Right cardiac atrium (tissue), 5 donors: ENCODE measurements at regions not wholly inside any gene's neighbourhood (a gene's known extent, or its start where the extent isn't known, plus 50 kb on each side); places are given as distances from the start of the nearest gene placed in this dataset.
"Not testable (repeated sequence)": the region's sequence is repeated elsewhere in the genome, so short reads cannot be mapped to it uniquely, and the experiment has no call there.

Experiments used
- ATAC-seq, 2 donors: fragments of 200-7000 bp; cut with Tn5 transposase; one replicate each; pipeline versions ENCODE4 v1.8.0 to v1.9.1; 2020; ENCODE audit warnings: moderate library complexity in 2 of 2, mild to moderate bottlenecking in 1 of 2
- DNase-seq, 3 donors: peaks; one replicate each; pipeline ENCODE4 v3.0.0-alpha.2; 2020
- H3K27ac ChIP-seq: one replicate; pipeline ENCODE4 v1.5.1; 2013; ENCODE audit warnings: mild to moderate bottlenecking, low read length, control low read depth, moderate library complexity
- H3K27me3 ChIP-seq: one replicate; pipeline ENCODE4 v1.6.1; 2013; ENCODE audit not compliant: control insufficient read depth, insufficient read depth
- H3K4me1 ChIP-seq: one replicate; pipeline ENCODE4 v1.6.1; 2013; ENCODE audit warnings: low read length; ENCODE audit not compliant: control insufficient read depth, insufficient read depth
- H3K4me3 ChIP-seq: one replicate; pipeline ENCODE4 v1.5.1; 2013; ENCODE audit warnings: low read length, control low read depth
- H3K9me3 ChIP-seq: one replicate; pipeline ENCODE4 v1.6.1; 2013; ENCODE audit warnings: low read length; ENCODE audit not compliant: control insufficient read depth
- WGBS: extraction: QIAGEN DNeasy Blood & Tissue Kit; methylation state at CpG from one replicate; pipeline ENCODE4 v1.1.7; 2013; 5-methylcytosine and 5-hydroxymethylcytosine counted together
- intact Hi-C, 4 donors: fragments of 100-400 bp; cut with DNase I; formaldehyde crosslinking; loops; one replicate each; pipeline versions ENCODE4 v1.11.0 to v1.14.0; 2022 to 2023
- donor health status: healthy with polysubstance abuse.
- donor health status: DM: no; HTN: yes; CAD: no.
- donor health status: DM: no; HTN: no; CAD: no.
- donor health status: DM: no; HTN: yes; CAD: no; lungs with severe emphysema.
- donor health status: DM: yes; HTN: yes; CAD: no.

DNA sequence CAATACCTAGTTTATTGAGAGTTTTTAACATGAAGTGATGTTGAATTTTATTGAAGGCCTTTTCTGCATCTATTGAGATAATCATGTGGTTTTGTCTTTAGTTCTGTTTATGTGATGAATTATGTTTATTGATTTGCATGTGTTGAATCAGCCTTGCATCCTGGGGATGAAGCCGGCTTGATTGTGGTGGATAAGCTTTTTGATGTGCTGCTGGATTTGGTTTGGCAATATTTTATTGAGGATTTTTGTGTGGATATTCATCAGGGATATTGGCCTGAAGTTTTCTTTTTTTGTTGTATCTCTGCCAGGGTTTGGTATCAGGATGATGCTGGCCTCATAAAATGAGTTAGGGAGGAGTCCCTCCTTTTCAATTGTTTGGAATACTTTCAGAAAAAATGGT lies 91.2 kb downstream of the ADAMTS15 start:
- H3K27ac ChIP-seq, H3K4me1 ChIP-seq, H3K27me3 ChIP-seq, intact Hi-C loops, H3K4me3 ChIP-seq, ATAC-seq, H3K9me3 ChIP-seq, DNase-seq: not testable (repeated sequence)
- WGBS, result 95% methylated on average over 1 of the region's 1 CpG

DNA sequence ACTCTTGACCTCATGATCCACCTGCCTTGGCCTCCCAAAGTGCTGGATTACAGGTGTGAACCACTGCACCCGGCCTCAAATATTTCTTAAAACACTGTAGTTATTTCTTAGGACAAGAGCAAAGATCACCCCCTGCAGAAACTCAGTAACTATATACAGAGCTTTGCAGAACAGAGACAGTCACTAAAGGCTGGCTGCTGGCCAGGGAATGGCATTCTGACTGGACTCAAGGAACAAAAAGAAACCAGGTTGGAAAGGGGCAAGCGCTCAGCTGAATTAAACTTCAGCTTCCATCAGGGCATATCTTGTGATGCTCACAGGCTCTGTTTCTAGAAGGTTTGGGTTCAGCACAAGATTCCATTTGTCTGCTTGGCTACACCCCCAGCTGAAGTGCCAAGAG lies 95.8 kb downstream of the ADAMTS15 start:
- Histone ChIP-seq H3K27me3 (no peaks in the 10 kb centered on the region), H3K4me1 (peaks cover 3% of the 10 kb centered on the region), H3K27ac (no peak overlapping the region), H3K9me3 (no peaks in the 10 kb centered on the region), H3K4me3 (no peak overlapping the region)
- 88% methylated on average over 2 of the region's 2 CpGs for WGBS
- DNase-seq (no peak), ATAC-seq (no peak)
- intact Hi-C loops, result no loop called here

GRCh38 chr11:130545449-130546072 lies 97.1 kb downstream of the ADAMTS15 start:
- Histone ChIP-seq H3K9me3 (no peaks in the 10 kb centered on the region), H3K4me3 (no peak overlapping the region), H3K27me3 (no peaks in the 10 kb centered on the region), H3K4me1 (peaks cover 3% of the 10 kb centered on the region), H3K27ac (no peak overlapping the region)
- DNase-seq (no peak), ATAC-seq (peak; percentile 35 to 48)
- intact Hi-C loops, result no loop called here
- WGBS, result 83% methylated on average over 4 of the region's 4 CpGs

- H3K4me3 ChIP-seq, result no peak overlapping the region
- H3K9me3 ChIP-seq, result no peaks in the 10 kb centered on the region
- ATAC-seq (no peak), DNase-seq (no peak)
- WGBS, result 94% methylated on average over 7 of the region's 7 CpGs
- H3K27ac ChIP-seq, result no peak overlapping the region
- intact Hi-C loops, result no loop called here
- H3K4me1 ChIP-seq, result peaks cover 5% of the 10 kb centered on the region
- no peaks in the 10 kb centered on the region for H3K27me3 ChIP-seq
These were observed 98.0 kb downstream of the ADAMTS15 start for GRCh38 chr11:130546438-130546837.

- Histone ChIP-seq H3K4me1 (peaks cover 5% of the 10 kb centered on the region), H3K9me3 (no peaks in the 10 kb centered on the region), H3K27me3 (no peaks in the 10 kb centered on the region), H3K27ac (no peak overlapping the region), H3K4me3 (no peak overlapping the region)
- 93% methylated on average over 33 of the region's 33 CpGs for WGBS
- no peak for DNase-seq
- peak; percentile 26 to 39 for ATAC-seq
- intact Hi-C loops, result no loop called here
These were observed 98.7 kb downstream of the ADAMTS15 start for GRCh38 chr11:130546901-130547694.

- no peak for ATAC-seq
- intact Hi-C loops, result no loop called here
- DNase-seq, result no peak
- H3K4me3 ChIP-seq, result no peak overlapping the region
- WGBS, result 95% methylated on average over 7 of the region's 7 CpGs
- H3K27me3 ChIP-seq, result no peaks in the 10 kb centered on the region
- peaks cover 5% of the 10 kb centered on the region for H3K4me1 ChIP-seq
- no peak overlapping the region for H3K27ac ChIP-seq
- H3K9me3 ChIP-seq, result no peaks in the 10 kb centered on the region
These were observed 99.5 kb downstream of the ADAMTS15 start for GRCh38 chr11:130547761-130548490.

DNA sequence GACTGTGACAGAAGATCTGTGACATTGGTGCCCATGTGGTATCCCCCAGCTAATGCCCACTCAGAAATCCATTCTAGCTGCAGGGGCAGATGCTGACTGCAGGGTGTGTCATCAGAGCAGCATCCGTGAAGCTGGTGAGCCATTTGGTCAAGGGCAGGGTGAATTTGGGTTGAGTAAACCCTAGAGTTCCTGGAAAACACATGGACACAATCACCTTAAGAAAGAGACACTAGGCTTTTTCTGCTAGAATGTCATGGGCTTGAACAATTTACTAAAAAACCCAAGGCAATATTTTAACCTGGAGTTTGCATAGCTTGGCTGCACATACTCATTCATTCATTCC lies 100.0 kb downstream of the ADAMTS15 start:
- Histone ChIP-seq H3K4me1 (peaks cover 5% of the 10 kb centered on the region), H3K4me3 (no peak overlapping the region), H3K9me3 (no peaks in the 10 kb centered on the region), H3K27me3 (no peaks in the 10 kb centered on the region), H3K27ac (no peak overlapping the region)
- DNase-seq (no peak), ATAC-seq (no peak)
- intact Hi-C loops, result no loop called here
- 85% methylated on average over 1 of the region's 1 CpG for WGBS

GRCh38 chr11:130549393-130549999 lies 101.1 kb downstream of the ADAMTS15 start:
- ATAC-seq (no peak), DNase-seq (no peak)
- Histone ChIP-seq H3K27ac (no peak overlapping the region), H3K9me3 (no peaks in the 10 kb centered on the region), H3K4me1 (peaks cover 3% of the 10 kb centered on the region), H3K4me3 (no peak overlapping the region), H3K27me3 (no peaks in the 10 kb centered on the region)
- WGBS, result 96% methylated on average over 4 of the region's 4 CpGs
- intact Hi-C loops, result no loop called here

DNA sequence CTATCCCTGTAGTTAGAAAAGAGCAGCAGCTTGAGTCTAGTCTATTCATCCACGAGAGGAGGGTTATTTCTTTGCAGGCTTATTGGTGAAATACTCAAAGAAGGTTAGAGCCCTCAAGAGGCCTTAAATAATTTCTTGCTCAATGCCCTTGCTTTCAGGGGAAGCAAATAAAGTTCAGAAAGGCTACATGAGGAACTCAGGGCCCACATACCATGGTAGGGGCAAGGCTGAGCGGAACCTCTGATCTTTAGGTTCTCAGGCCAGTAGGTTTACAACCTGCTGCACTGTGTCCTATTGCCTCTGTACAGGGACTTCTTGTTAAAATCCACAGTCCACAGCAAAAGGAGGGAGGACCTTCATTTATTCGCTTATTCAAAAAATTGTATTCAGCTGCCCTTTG lies 101.7 kb downstream of the ADAMTS15 start:
- no peak overlapping the region for H3K4me3 ChIP-seq
- no peak overlapping the region for H3K27ac ChIP-seq
- H3K4me1 ChIP-seq, result peaks cover 2% of the 10 kb centered on the region
- intact Hi-C loops, result no loop called here
- WGBS, result 94% methylated on average over 3 of the region's 3 CpGs
- no peaks in the 10 kb centered on the region for H3K27me3 ChIP-seq
- ATAC-seq (no peak), DNase-seq (no peak)
- no peaks in the 10 kb centered on the region for H3K9me3 ChIP-seq

- ATAC-seq, result no peak
- no peaks in the 10 kb centered on the region for H3K9me3 ChIP-seq
- 43% methylated on average over 4 of the region's 4 CpGs for WGBS
- H3K4me1 ChIP-seq, result peaks cover 4% of the 10 kb centered on the region
- no peak overlapping the region for H3K4me3 ChIP-seq
- intact Hi-C loops, result no loop called here
- no peaks in the 10 kb centered on the region for H3K27me3 ChIP-seq
- DNase-seq, result no peak
- no peak overlapping the region for H3K27ac ChIP-seq
These were observed 102.5 kb downstream of the ADAMTS15 start for GRCh38 chr11:130550984-130551383.

DNA sequence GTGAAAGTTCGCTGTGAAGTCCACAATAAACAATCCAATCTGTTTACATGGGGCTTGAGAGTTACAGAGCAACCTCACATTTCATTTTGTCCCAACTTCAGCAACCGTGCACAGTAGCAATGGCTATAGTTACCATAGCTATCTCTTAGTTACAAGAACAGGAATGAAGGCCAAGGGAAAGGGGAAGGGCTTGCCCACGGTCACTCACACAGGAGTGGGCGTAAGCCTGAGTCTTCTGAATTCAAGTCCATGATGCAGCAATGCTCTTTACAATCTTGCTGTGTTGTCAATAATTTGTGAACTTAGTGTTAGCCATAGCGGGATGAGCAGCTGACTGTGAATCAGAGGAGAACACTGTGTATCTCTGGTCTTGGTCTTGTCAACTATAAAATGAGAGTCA lies 102.9 kb downstream of the ADAMTS15 start:
- Histone ChIP-seq H3K4me3 (no peak overlapping the region), H3K27me3 (no peaks in the 10 kb centered on the region), H3K4me1 (peaks cover 4% of the 10 kb centered on the region), H3K27ac (no peak overlapping the region), H3K9me3 (no peaks in the 10 kb centered on the region)
- DNase-seq (no peak), ATAC-seq (peak; percentile 17 to 43)
- intact Hi-C loops, result no loop called here
- 61% methylated on average over 5 of the region's 5 CpGs for WGBS
